Keratinocyte (primary cell): ENCODE measurements at regions not wholly inside any gene's neighbourhood (a gene's known extent, or its start where the extent isn't known, plus 50 kb on each side); places are given as distances from the start of the nearest gene placed in this dataset.

Experiments
- DNase-seq: peaks from one replicate; pipeline ENCODE4 v3.0.0-alpha.2; 2011; ENCODE audit warnings: low read depth, missing footprints, low spot score
- FAIRE-seq: peaks from 2 replicates; lab custom pipeline; 2011; peaks lifted over from hg19 to GRCh38; lab: Jason Lieb, UNC
- H2AFZ ChIP-seq: 2 replicates; pipeline ENCODE4 v1.6.0; 2012; ENCODE audit warnings: low read length, control low read depth, inconsistent platforms; ENCODE audit not compliant: control insufficient read depth
- H3K27ac ChIP-seq: 2 replicates; pipeline ENCODE4 v1.5.1; 2011; ENCODE audit warnings: low read length; ENCODE audit not compliant: control insufficient read depth, insufficient read depth
- H3K27me3 ChIP-seq: 3 replicates; pipeline ENCODE4 v1.6.0; 2011; ENCODE audit warnings: low read length; ENCODE audit not compliant: control insufficient read depth, insufficient read depth; ENCODE audit errors: extremely low read depth
- H3K36me3 ChIP-seq, 2 experiments: 2 replicates in 1 of 2; 3 replicates in 1 of 2; pipeline ENCODE4 v1.5.1; 2011; ENCODE audit warnings: low read length in 2 of 2, mild to moderate bottlenecking in 1 of 2; ENCODE audit not compliant: control insufficient read depth in 2 of 2, insufficient read depth in 2 of 2; ENCODE audit errors: extremely low read depth in 1 of 2
- H3K4me1 ChIP-seq: 3 replicates; pipeline ENCODE4 v1.5.1; 2011; ENCODE audit warnings: low read length; ENCODE audit not compliant: control insufficient read depth, insufficient read depth; ENCODE audit errors: extremely low read depth
- H3K4me2 ChIP-seq: 3 replicates; pipeline ENCODE4 v1.6.0; 2011; ENCODE audit warnings: low read depth, low read length; ENCODE audit not compliant: control insufficient read depth, insufficient read depth; ENCODE audit errors: extremely low read depth
- H3K4me3 ChIP-seq, 3 experiments: fragments of 200-600 bp in 1 of 3; sonication (generic) in 1 of 3; 2 replicates in 2 of 3; 3 replicates in 1 of 3; pipeline ENCODE4 v1.5.1; 2011 to 2016; ENCODE audit warnings: low read length in 3 of 3, mild to moderate bottlenecking in 3 of 3, control low read depth in 2 of 3, inconsistent platforms in 1 of 3, low read depth in 1 of 3, mixed read lengths in 1 of 3, mixed run types in 1 of 3, moderate library complexity in 1 of 3; ENCODE audit not compliant: control insufficient read depth in 2 of 3, insufficient read depth in 2 of 3; ENCODE audit errors: extremely low read depth in 1 of 3
- H3K79me2 ChIP-seq: 2 replicates; pipeline ENCODE4 v1.6.0; 2012; ENCODE audit warnings: low read length; ENCODE audit not compliant: control insufficient read depth, insufficient read depth
- H3K9ac ChIP-seq: 3 replicates; pipeline ENCODE4 v1.6.0; 2011; ENCODE audit warnings: low read length; ENCODE audit not compliant: control insufficient read depth, insufficient read depth; ENCODE audit errors: extremely low read depth
- H3K9me1 ChIP-seq: 3 replicates; pipeline ENCODE4 v1.6.0; 2011; ENCODE audit warnings: low read length; ENCODE audit not compliant: control insufficient read depth, insufficient read depth; ENCODE audit errors: extremely low read depth
- H3K9me3 ChIP-seq: 2 replicates; pipeline ENCODE4 v1.5.1; 2012; ENCODE audit warnings: low read depth, low read length; ENCODE audit not compliant: control insufficient read depth
- H4K20me1 ChIP-seq: 3 replicates; pipeline ENCODE4 v1.6.0; 2011; ENCODE audit warnings: low read length; ENCODE audit not compliant: control insufficient read depth, insufficient read depth; ENCODE audit errors: extremely low read depth
- CTCF ChIP-seq, 3 experiments: IDR thresholded peaks in 1 of 3; conservative IDR thresholded peaks in 1 of 3; optimal IDR thresholded peaks in 1 of 3; 2 replicates in 2 of 3; 3 replicates in 1 of 3; pipeline versions ENCODE3 to v1.5.1; 2011; ENCODE audit warnings: low read length in 3 of 3, mild to moderate bottlenecking in 3 of 3, moderate library complexity in 2 of 3, control low read depth in 1 of 3, inconsistent platforms in 1 of 3; ENCODE audit not compliant: insufficient read depth in 2 of 3; ENCODE audit errors: extremely low read depth in 1 of 3
- EZH2 ChIP-seq: IDR thresholded peaks from one replicate; pipeline ENCODE4 v1.6.1; 2012; ENCODE audit warnings: inconsistent platforms, mild to moderate bottlenecking, low read length, moderate library complexity
- dilution Hi-C: fragments of 300-500 bp; cut with MboI; formaldehyde crosslinking; loops from one replicate; pipeline ENCODE4 v1.7.0; 2020; ENCODE audit warnings: low sequenced_read_pairs; ENCODE audit not compliant: extremely low pct_ligation_motif_present

GRCh38 chr5:66518753-66519152, 77.4 kb upstream of the MAST4 start:
- Histone ChIP-seq H3K4me2 (peak overlapping the region; percentile 69), H3K79me2 (no peaks in the 10 kb centered on the region), H3K4me3 (peak overlapping the region in 1 of 3 experiments; percentile 35), H3K36me3 (no peaks in the 10 kb centered on the region), H3K9ac (peak overlapping the region; percentile 50), H4K20me1 (no peaks in the 10 kb centered on the region), H3K27ac (peak overlapping the region; percentile 60), H3K9me3 (peaks cover 8% of the 10 kb centered on the region), H3K27me3 (no peaks in the 10 kb centered on the region), H2AFZ (peak overlapping the region; percentile 75), H3K4me1 (peaks cover 18% of the 10 kb centered on the region), H3K9me1 (no peaks in the 10 kb centered on the region)
- no peak for TF ChIP-seq CTCF (optimal IDR thresholded peaks at IDR 0.05 in 1 of 3, IDR thresholded peaks at IDR 0.05 in 1 of 3, conservative IDR thresholded peaks at IDR 0.05 in 1 of 3; ENCODE audit: extremely low read depth in 1 of 3, insufficient read depth in 2 of 3, low read length in 3 of 3)
- no peak for TF ChIP-seq EZH2
- dilution Hi-C loops, result no loop called here
- peak; percentile 84 for DNase-seq
- FAIRE-seq, result peak; percentile 84

GRCh38 chr5:66519626-66520025, 76.6 kb upstream of the MAST4 start:
- DNase-seq (no peak), FAIRE-seq (peak; percentile 36)
- H3K79me2 ChIP-seq, result no peaks in the 10 kb centered on the region
- H3K9me1 ChIP-seq, result no peaks in the 10 kb centered on the region
- H3K4me3 ChIP-seq, result no peak overlapping the region
- peaks cover 8% of the 10 kb centered on the region for H3K9me3 ChIP-seq
- H3K4me1 ChIP-seq, result peaks cover 18% of the 10 kb centered on the region
- no peaks in the 10 kb centered on the region for H4K20me1 ChIP-seq
- dilution Hi-C loops, result no loop called here
- peak overlapping the region; percentile 60 for H3K27ac ChIP-seq
- no peaks in the 10 kb centered on the region for H3K27me3 ChIP-seq
- TF ChIP-seq CTCF (optimal IDR thresholded peaks at IDR 0.05 in 1 of 3, IDR thresholded peaks at IDR 0.05 in 1 of 3, conservative IDR thresholded peaks at IDR 0.05 in 1 of 3; ENCODE audit: extremely low read depth in 1 of 3, insufficient read depth in 2 of 3, low read length in 3 of 3), result no peak
- H3K9ac ChIP-seq, result no peak overlapping the region
- H3K4me2 ChIP-seq, result peak overlapping the region; percentile 69
- H2AFZ ChIP-seq, result peak overlapping the region; percentile 19
- H3K36me3 ChIP-seq, result no peaks in the 10 kb centered on the region
